ENCODE measurements at regions not wholly inside any gene's neighbourhood (a gene's known extent, or its start where the extent isn't known, plus 50 kb on each side); places are given as distances from the start of the nearest gene placed in this dataset.

DNA sequence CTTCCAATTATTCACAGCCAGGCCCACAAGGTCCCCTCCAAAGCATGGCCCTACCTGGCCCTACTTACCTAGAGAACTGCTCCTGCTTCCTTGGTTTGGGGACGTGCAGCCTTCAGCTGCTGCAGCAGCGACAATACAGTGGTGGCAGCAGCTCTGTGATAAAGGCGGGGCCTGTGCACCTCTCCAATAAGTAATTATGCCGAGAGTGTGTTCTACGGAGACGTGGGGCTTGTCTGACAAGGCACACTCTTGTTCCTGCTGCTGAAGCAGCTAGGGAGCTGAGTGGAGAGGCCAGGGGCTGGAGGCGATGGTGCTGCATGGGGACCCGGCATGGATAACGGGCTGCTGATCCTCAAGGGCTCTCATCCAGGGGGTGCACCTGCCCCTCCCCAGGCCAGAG lies 98.0 kb upstream of the THY1 start:
- DNase-seq (ENCODE audit: low spot score), result no peak

DNA sequence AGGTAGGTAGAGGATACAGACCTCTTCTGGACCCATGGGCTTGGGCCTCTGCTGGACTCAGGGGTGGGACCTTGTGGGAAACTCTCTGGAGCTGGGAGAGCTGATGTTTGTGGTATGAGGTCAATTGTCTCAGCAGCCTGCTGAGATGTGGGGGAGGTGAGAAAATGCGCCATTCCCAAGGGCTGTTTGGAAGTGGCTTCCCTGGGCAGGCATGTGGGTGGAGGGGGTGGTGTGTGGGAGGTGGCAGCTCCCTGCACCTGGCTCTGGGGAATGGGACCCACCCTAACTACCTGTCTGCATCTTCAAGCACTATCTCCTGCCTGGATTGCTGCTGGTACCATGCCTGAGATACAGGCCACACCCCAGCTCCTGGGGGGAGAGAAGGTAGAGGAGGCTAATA lies 97.4 kb upstream of the THY1 start:
- DNase-seq (ENCODE audit: low spot score), result no peak

DNA sequence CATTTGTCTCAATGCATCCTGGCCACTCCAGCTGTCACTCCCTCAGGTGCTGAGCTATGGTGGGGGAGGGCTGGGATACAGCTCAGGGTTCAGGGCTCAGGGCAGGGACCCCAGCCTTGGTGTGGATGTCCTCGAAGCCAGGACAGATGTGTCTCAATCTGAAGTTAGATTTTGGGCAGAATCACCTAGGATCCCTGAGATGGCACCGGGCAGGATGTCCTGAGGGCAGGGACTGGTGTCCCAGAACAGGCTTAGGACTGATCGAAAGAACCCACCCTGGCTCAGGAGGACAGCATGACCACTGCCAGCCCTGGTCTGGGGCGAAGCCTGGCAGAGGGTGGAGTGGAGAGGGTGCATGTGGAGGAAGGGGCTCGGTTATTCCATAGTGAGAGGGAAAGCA lies 96.8 kb upstream of the THY1 start:
- no peak for DNase-seq (ENCODE audit: low spot score)

DNA sequence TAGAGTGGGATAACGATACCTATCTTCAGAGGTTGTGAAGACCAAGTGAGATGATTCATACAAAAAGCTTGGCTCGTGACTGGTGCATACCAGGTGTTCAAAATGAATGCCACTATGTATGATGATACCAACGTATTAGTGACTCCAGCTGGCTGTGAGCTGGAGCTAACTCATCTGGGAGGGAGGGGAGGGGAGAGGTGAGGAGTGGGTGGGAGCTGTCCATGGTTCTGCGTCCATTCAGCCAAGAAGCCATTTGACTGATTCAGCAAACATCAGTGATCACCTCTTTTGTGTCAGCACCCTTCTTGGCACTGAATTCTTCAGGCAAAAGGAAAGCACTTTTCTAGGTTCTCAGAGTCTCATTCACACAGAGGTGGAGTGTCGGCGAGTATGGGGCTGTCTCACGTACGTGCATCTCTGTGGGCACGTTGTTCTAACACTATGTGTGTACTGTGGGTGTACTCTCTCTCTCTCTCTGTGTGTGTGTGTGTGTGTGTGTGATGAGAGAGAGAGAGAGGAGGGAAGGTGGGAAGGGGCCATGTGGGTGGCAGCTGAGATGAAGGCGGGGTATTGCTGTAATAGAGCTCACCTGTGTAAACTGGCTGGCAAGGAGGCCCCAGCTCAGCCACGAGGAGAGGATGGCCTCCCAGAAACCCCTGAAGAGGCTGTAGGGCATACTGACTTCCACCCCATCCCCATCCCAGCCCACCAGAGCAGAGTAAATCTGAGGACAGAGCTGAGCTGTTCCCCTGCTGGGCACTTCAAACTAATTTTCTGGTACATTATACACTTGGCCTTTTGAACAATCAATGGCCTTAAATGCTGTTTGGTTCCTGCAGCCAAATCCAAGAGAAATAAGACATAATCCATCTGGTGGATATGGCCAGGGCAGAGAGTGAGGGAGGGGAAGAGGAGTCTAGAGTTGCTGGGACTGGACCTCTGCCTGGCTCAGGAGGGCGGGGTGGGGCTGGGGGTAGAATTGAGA lies 96.1 kb upstream of the THY1 start:
- no peak for DNase-seq (ENCODE audit: low spot score)

DNA sequence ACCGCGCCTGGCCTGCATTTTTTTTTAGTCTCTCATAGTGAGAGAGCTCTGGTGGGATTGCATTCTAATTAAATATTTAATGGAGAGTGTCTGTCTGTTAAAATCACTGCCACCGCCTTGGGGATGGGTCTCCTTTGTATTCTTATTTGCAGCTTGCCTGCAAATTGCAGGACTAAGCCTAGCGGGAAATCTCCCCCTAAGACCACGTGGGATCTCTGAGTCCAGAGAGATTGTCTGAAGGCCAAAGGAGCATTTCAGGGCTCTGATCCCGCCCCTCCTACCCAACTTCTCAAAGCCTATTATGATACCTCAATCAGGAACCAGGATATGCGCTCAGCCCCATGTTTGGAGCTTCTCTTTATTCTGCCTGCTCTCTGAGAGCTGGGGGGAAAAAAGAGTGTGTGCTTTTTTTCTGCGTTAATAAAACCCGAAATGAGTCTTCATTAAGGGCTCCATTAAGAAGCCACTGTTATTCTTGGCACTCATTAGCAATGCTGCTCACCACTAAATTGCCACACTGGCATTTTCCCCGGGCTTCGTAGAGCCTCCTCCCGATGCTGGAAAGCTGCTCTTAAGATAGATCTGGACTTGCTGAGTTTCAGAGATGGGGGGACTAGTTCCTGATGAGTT lies 92.9 kb upstream of the THY1 start:
- no peak for DNase-seq (ENCODE audit: low spot score)

DNA sequence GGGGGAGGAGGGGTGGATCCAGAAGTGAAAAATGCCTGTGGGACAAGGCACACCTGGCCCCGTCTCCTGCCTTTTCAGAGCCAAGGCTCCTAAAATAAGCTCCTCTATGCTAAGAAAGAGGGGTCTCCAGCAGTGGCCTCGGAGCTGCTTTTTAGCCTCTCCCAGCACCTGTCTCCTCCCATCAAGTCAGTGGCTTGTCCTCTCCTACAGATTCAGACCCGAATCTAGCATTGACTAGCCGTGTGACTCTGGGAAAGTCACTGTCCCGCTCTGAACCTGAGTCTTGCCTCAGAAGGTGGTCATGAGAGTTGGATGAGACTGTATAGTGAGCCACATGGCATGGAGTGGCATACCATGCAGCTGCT lies 90.8 kb upstream of the THY1 start:
- no peak for DNase-seq (ENCODE audit: low spot score)

DNA sequence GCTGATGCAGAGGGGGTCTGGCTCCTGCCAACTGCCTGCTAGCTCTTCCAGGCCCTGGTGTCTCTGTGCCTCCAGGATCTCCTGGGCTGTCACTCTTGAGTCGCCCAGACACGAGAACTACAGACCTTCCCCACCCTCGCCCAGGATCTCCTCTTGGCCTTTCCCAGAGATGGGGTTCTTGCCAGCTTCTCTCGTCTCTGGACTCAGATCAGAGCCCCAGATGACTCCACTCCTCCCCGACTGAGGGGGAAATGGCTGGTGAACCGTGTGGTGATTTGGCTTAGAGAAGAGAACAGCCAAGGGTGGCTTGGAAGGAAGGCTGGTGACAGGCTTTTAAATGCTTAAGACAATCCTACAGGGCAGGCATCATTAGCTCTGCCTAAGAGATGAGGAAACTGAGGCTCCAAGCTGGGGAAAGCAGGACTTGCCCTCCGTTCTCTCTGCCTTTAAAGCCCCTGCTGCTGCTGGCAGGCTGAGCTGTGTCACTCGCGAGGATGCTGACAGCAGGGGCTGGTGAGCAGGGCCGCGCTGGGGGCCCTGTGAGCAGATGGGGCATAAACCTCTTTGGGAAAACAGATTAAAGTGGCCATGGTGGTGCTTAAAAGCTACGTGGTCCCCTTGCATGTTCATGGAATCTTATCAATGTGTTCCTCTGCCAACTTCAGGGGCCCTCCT lies 90.3 kb upstream of the THY1 start:
- DNase-seq (ENCODE audit: low spot score), result no peak

DNA sequence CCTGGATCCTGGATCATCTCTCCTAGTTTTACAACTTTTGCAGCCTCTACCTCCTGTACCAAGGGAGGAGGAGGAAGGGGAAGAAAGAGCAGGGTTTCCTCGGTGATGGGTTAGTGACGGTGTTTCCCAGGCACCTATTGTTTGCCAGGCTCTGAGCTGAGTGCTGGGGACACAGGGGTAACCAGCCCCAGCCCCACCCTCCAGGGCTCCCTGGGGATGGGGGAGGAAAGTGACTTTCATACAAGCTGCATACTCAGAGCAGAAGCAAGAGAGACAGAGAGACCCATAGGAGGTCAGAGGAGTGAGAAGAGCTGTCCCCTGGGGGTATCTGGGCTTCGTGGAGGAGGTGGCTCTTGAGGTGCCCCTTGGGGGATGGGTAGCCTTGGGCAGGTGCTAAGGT lies 89.4 kb upstream of the THY1 start:
- no peak for DNase-seq (ENCODE audit: low spot score)

DNA sequence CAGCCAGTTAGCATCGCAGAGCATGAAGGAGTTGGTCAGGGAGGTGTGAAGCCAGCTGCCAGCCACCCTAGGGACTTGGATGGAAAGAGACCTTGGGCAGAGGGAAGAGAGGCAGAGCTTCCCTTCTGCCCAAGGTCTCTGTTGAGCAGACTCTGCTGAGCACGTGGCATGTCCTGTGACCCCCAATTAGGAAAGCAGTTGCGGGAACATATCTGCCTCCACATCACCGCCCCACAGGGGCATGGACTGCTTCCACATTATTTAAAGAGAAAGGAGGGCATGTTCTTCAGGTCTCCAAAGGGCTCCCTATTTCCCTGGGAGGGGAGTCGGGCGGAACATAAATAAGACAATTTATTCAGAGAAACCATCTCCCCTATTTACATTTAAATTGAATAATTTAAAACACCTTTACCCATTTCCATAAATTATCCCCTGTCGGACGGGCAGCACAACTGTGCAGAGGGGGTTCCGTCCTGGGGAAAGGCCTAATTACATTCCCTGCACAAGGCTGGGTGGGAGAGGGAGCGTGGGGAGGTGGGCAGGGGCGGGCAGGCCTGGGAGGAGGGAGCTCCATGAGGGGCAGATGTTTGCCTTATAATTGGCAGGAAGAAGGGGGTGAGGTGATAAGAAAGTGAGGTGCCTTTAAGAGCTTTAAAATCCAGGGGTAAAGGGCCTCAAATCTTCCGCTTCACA lies 88.8 kb upstream of the THY1 start:
- DNase-seq (ENCODE audit: low spot score), result no peak

DNA sequence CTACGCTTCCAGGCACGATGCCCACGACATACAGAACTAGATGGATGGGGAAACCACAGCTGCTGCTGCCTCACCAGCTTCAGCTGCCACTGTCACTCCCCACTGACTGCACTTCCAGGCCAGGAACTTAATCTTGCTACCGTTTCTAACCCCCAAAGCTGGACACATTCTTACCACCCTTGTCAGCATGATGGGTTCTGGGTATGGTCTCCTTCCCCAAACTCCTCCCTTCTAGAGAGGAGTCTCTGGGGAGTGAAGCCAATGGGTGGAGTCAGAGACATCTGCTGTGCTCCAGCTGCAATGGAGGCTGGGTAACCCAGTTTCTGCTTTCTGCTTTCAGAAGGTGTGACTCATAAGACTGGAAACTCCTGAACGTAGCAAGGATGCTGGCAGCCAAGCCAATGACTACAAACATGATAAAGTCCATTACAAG lies 87.0 kb upstream of the THY1 start:
- DNase-seq (ENCODE audit: low spot score), result no peak

DNA sequence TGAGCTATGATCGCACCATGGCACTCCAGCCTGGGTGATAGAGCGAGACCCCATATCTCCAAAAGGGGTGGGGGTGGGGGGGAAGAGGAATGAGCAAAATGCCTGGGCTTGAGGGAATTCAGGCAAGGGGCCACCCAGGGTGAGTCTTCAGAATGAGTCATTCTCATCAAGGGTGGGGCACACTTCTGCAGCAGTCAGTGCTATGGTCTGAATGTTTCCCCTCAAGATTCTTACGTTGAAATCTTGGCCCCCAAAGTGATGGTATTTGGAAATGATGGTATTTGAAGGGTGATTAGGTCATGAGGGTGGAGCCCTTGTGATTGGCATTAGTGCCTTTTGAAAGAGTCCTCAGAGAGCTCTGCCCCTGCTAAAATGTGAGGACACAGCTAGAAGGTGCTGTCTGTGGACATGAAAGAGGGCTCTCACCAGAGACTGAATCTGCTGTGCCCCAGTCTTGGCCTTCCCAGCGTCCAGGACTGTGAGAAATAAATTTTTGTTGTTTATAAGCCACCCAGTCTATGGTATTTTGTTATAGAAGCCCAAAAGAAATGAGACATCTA lies 86.4 kb upstream of the THY1 start:
- no peak for DNase-seq (ENCODE audit: low spot score)

DNA sequence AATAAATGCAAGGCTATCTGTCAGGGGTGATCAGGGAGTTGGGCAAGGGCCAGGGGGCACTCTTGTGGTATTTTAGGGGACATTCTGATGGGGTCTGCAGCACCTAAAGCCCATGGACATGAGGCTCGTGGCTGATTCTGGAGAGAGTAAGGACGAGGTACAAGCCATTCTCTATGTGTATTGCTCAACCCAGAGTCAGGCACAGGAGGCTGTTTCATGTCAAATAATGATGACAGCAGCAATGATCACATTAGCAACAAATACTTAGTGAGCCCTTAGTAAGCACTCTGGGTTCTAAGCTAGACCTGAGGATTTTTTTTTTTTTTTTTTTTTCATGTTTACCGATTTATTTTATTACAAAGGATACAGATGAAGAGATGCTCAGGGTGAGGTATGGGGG lies 83.5 kb upstream of the THY1 start:
- DNase-seq (ENCODE audit: low spot score), result no peak

DNA sequence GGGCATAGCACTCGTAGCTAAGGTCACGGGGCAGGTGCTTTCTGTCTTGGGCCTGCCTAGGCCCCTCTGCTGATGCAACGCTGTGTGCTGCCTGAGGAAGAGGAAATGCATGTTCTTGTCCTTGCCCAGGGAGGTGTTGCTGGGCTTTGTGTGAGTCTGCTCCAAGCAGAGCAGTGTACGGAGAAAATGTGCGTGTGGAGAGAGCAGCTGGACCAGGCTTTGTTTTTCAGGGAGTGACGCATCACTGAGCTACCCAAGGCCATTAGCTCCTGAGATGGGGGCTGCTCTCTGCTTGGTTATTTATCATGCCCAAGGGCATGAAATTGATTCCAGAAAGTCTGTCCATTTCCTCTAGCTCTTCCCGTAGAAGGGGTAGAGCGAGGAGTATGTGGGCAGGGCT lies 82.9 kb upstream of the THY1 start:
- no peak for DNase-seq (ENCODE audit: low spot score)

DNA sequence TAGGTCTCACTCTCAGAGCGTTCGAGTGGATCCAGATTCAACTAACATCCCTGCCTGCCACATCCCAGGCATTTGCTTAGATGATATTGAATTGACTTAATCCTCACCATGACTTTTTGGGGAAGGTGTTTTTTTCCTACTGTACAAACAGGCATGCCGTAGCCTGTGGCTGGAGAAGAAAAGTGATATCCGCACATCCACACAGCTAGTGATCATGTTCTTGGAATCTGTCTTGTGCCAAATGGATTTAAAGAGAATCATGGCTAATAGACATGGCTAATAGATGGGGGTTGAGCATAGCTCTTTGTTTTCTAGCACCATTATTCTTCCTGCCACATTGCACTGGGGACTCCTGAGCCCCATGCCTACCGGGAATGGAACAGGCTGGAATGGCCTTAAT lies 82.1 kb upstream of the THY1 start:
- no peak for DNase-seq (ENCODE audit: low spot score)

DNA sequence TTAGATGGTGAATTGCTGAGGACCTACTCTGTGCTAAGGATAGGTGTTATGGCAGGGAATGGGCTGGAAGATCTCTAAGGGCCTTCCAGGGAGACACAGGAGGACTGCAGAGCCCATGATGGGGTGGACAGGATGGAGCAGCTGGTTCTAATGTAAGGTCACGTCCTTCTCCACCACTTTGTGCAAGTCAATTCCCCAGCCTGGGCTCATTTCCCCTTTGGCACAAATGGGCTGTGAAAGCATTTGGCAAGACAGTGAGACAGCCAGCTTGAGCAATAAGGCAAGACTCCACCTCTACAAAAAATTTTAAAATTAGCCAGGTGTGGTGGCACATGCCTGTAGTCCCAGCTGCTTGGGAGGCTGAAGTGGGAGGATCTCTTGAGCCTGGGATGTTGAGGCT lies 81.4 kb upstream of the THY1 start:
- no peak for DNase-seq (ENCODE audit: low spot score)

DNA sequence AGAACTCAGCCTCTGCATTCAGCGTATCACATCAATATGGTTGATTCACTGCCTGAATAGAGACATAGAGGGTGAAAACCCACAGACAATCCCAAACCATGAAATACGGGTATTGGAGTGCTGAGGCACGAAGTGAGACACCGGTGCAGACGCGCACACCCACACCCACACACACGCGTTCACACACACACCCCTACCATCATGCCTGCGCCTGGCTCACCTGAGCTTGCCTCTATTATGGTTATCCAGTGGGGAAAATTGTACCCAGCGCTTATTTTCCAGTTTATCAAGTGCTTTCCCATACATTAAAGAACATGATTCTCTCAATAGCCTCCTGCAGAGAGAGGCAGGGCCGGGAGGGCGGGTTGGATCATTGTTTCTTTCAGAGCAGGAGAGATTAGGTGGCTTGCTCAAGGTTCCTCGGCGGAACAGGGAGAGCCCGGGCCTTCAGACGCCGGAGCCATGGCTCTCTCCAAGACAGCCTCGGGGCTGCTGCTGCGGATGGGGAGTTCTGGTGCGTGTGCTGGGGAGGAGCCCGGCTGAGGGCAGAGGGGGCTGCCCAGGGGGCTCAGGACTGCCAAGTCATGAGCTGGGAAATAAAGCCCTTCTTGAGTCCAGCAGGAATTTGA lies 78.9 kb upstream of the THY1 start:
- no peak for DNase-seq (ENCODE audit: low spot score)

DNA sequence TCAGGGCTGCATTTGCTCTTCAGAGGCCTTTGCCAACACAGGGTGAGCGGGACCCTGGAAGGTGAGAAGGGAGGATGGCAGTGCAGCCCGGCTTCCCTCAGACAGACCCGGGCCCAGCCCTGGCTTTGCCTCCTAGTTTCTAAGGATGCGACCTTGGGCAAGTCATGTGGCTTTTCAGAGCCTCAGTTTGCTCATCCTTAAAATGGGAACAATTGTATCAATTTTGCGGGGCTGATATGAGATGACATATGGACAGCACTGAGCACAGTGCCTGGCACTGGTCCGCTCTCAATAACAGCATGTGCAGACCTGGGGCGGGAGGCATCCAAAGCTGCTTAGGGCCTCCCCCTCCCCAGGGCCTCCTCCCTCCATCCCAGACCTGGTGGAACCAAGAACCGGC lies 74.7 kb upstream of the THY1 start:
- DNase-seq (ENCODE audit: low spot score), result no peak

DNA sequence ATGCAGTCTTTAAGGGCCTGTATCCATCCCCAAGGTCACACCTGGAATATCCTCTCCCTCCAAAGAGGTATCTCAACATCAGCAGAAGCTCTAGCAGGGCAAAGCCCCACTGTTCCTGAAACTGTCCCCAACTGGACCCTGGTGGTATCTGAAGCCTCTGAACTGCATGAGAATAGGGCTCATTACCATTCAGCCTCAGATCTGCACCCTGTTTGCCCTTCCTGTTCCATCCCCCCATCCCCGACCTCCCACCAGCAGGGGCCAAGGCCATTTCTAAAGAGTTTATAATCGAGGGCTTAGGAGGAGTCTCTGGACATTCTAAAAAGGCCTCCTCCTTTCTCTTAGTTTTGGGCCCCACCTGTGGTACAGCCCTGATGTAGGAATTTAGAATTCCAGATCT lies 74.0 kb upstream of the THY1 start:
- DNase-seq (ENCODE audit: low spot score), result no peak

DNA sequence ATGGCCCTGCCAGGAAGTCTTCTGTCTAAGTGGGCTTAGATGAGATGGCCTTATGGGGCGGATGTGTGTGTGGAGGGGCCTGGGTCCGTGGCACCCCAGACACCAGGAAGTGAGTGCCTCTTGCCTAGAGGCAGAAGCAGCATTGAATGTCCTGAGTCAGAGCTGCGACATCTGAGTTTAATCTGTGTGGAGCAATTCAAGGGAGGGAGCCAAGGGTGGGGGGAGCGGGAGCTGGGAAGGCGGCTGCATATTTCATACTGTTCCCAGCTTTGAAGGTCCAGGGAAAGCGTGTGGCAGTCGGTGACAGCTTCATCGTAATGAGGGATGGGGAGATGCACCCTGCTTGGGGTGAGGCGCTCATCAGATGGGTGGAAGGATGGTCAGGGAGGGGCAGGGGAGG lies 73.5 kb upstream of the THY1 start:
- no peak for DNase-seq (ENCODE audit: low spot score)

DNA sequence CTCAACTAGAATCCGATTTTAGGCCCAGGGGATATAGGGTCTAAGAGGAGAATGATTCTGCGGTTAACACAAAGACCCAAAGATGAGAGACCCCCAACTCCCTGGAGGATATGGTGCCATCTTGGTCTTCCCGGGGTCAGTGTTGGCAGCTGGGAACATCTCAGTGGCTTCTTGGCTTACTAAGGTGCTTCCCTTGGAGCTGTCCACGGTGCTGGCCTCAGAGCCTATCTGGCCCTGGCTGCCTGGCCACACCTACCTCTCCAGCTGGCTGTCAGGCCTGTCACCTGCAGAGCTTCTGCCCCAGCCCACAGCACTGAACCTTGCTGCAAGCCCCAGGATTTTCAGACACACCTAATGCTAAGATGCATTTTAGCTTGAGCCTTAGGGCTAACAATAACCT lies 70.7 kb upstream of the THY1 start:
- no peak for DNase-seq (ENCODE audit: low spot score)

DNA sequence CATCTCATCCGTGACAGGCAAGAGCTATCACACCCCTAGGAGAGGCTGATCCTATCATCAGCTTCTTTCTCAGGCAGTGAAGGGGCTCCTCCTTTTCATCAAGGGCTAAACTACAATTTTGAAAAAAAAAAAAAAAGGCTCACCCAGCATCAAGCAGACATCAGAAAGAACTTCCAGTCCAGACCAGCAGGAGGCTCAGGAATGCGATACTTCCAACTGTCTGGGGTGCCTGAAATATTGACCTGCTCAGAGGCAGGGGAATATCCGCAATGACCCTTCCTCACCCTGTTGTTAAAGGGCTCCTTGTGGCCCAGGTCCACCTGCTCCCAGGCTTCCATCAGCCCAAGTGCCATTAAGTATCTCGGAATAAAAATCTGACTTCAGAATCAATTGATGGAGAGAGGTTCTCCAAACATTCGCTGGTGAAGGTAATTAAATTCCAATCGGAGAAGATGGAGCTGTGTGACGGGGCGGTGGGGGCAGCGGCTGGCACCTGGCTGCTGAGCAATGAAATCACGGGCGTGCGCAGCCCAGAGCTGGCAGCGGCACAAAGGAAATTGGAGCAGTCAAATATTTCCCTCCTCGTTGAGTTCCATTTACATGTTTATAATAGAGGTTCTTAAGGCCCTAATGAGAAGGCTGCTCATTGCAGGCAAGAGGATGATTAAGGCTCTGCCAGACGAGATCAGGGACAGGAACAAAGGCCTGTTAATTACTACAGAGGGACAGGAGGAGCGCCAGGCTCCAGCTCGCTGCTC lies 69.0 kb upstream of the THY1 start:
- DNase-seq (ENCODE audit: low spot score), result no peak

Data from CD4-positive, alpha-beta T cell treated with Interleukin-6 at 100 ng/mL for 8 hours (primary cell).